Hepatocyte (in vitro differentiated cells): ENCODE measurements at regions not wholly inside any gene's neighbourhood (a gene's known extent, or its start where the extent isn't known, plus 50 kb on each side); places are given as distances from the start of the nearest gene placed in this dataset.

Source experiments
- EZH2phosphoT487 ChIP-seq: fragments of 200-600 bp; sonication (generic); IDR thresholded peaks from one replicate; pipeline ENCODE4 v1.6.1; 2018; ENCODE audit warnings: antibody characterized with exemption, mild to moderate bottlenecking, low read depth, moderate library complexity; ENCODE audit not compliant: unreplicated experiment, severe bottlenecking
- TF ChIP-seq, protein P1 (sequence below): fragments of 200-600 bp; sonication (generic); IDR thresholded peaks from 2 replicates; pipeline ENCODE4 v1.5.1; 2016; ENCODE audit warnings: antibody characterized with exemption, mild to moderate bottlenecking; ENCODE audit not compliant: poor library complexity

DNA sequence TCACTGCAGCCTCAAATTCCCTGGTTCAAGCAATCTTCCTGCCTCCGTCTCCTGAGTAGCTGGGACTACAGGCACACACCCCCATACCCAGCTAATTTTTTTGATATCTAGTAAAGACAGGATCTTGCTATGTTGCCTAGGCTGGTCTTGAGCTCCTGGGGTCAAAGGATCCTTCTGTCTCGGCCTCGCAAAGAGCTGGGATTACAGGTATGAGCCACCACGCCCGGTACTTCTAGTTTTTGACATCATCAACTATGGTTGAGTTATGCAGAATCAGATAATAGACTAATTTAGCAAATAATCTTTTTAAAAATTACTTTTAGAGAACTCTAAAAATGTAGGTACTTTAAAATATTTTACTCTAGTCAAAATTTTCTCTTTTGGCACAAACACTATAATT, 166.2 kb downstream of the SOX4 start:
- TF ChIP-seq, protein P1, sequence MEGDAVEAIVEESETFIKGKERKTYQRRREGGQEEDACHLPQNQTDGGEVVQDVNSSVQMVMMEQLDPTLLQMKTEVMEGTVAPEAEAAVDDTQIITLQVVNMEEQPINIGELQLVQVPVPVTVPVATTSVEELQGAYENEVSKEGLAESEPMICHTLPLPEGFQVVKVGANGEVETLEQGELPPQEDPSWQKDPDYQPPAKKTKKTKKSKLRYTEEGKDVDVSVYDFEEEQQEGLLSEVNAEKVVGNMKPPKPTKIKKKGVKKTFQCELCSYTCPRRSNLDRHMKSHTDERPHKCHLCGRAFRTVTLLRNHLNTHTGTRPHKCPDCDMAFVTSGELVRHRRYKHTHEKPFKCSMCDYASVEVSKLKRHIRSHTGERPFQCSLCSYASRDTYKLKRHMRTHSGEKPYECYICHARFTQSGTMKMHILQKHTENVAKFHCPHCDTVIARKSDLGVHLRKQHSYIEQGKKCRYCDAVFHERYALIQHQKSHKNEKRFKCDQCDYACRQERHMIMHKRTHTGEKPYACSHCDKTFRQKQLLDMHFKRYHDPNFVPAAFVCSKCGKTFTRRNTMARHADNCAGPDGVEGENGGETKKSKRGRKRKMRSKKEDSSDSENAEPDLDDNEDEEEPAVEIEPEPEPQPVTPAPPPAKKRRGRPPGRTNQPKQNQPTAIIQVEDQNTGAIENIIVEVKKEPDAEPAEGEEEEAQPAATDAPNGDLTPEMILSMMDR, result no peak
- no peak for TF ChIP-seq EZH2phosphoT487
